D341Med (cell line): ENCODE measurements at regions not wholly inside any gene's neighbourhood (a gene's known extent, or its start where the extent isn't known, plus 50 kb on each side); places are given as distances from the start of the nearest gene placed in this dataset.
"Not testable (repeated sequence)": the region's sequence is repeated elsewhere in the genome, so short reads cannot be mapped to it uniquely, and the experiment has no call there.

Experiments
- DNase-seq: peaks from one replicate; pipeline ENCODE4 v3.0.0; 2012; ENCODE audit warnings: low spot score

DNA sequence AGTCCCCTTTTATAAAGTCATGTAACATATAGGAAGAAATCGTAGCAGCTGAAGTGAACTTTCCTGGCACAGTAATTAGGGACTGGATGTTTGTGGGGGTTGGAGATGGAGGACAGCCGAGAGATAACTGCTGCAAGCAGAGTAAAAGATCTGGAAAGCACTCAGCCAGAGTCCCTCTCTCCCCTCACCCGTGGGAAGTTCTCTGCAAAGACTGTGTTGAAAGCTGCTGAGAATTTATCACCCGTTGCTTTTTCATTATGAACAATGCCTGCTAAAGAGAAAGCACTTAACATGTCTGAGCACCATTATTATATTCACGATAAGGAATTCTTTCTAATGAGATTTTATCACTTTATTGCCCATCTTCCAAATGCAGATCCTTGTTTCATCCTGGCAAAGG, 248.8 kb downstream of the SHOX2 start:
- no peak for DNase-seq

DNA sequence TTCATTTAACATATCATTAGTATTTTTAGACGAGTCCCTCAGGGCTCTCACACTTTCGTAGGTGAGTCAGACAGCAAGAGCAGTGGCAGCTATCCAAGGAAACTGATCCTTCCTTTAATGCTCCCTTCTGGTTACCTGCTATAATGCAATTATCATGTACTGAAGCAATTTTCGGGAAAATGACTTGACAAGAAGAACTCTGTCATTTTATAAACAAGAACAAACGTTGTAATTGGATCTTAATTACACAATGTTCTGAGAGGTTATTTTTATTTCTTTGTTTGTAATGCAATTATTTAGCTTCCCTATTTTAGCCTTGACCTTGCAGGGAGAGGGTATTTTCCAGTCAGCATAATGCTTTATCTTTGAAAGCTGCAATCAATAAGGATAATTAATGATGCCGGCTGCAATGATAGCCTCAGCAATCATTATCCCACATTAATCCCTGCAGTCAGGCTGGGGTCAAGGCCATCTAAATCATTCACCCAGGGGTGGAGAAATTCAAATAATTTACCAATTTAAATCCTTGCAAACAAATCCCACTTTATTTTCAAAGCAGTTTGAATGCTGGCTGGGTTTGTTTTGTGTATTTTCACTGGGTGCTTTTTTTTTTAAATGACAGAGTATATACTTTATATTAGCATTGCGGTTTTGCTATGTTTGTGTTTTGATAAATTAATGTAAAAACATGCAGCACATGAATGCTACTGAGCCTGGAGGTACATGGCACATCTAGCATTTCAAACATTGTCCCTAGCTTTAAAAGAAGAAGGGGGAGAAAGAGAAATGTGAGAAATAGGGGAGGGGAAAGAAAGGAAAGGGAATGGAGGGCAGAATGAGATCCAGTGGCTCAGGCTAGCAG, 249.9 kb downstream of the SHOX2 start:
- no peak for DNase-seq

DNA sequence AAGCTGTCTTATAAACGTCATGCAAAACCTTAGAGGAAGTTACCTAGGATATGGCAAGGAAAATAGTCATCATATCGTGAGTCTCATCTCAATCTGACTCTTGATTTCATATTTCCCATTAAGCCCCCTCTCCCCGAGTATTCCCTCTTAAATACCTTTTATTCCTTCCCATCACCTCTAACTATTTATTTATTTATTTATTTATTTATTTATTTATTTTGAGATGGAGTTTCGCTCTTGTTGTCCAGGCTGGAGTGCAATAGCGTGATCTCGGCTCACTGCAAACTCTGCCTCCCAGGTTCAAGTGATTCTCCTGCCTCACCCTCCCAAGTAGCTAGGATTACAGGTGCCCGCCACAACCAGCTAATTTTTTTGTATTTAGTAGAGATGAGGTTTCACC, 260.4 kb downstream of the SHOX2 start:
- DNase-seq = not testable (repeated sequence)

DNA sequence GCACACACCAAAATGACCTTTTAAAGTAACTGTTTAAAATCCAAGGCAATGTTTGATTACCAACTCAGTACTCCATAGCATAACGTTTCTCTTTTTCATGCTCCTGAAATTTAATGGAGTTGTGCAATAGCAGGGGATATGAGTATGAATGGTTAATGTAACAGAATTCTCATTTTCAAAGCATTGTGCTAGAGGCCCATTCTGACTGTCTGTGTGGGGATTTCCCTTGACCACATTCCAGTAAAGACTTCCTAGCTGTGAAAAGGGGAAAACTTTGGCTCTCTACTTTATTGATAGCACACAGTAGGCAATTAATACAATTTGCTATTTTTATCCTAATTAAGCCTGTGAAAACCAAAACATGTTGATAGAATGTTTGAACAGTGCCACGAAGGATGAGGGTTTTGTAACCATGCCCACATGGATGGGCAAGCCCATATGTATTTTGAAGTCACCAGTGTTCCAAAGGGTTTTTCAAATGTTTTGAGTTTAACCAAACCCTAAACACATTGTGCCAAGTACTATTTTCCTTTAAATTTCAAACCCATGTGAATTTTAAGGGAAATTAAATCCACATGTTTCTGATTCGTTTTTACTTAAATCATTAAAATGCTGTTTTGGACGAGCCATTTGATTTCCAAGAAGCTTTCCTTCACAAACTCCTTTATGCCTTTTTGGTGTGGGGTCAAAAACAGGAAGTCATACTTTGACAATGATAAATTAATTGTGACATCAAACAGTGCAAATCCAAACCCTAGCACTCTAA, 261.2 kb downstream of the SHOX2 start:
- DNase-seq = no peak

DNA sequence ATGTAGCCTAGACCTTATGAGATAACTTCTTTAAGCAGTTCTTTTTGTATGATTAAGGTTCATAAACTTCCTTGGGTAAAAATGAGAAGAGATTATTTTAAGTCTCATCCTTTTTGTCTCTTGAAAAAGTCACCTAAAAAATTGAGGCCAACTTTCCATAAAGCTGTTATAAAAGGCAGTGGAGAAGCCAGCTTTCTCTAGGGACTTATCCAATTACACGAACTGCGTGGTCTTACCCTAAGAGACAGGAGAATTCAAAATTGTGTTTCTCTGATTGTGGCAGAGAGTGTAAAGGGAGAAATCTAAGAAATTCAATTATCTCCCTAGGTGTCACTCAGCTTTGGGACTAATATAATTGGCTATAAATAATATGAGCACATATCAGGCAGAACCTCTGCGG, 262.0 kb downstream of the SHOX2 start:
- no peak for DNase-seq

DNA sequence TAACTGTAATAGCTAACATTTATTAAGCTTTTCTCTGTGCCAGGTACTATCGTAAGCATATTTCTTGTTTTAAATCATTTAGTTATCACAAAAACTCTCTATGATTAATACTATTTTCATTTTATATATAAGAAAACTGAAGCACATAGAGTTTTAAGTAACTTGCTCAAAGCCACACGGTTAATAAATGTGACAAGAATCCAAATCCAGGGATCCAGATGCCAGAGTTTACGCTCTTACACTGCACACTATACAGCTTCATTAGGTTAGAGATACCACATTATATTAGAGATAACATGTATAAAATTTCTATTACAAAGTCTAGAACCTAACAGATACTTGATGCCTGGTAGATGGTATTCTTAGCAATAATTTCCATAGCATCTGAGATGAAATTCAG, 265.2 kb downstream of the SHOX2 start:
- DNase-seq = no peak

DNA sequence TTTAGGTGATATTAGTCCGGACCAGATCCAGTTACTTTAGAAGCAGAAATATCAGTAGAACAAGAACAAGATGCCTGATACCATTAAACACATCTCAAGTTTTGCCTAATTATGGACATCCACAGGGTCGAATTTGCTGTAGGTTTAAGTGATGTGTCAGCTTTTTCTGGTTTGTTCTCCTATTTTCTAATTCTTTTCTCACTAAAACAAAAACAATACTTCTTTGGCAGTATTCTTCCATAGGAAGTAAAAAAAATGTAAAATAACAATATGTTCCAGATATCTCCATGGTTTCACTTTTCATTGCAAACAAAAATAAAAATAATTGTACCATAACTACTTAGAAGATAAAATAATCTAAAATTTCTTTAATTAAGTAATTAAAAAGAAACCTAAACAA, 265.7 kb downstream of the SHOX2 start:
- no peak for DNase-seq

DNA sequence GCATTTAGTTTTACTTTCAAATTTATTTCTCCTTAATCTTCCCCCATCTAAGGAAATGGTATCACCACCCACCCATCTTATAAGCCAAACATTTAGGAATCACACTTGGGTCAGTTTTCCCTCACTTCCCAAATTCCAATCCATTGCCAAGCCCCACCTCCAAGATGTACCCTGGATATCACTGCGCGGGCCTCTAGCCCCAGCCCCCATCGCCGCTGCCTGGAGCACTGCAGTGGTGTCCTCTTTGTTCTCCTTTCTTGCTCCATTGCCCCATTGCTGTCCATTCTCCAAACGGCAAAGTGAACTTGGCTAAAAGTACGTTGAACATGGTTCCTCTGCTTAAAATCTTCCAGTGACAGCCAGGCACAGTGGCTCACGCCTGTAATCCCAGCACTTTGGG, 267.8 kb downstream of the SHOX2 start:
- DNase-seq = no peak

DNA sequence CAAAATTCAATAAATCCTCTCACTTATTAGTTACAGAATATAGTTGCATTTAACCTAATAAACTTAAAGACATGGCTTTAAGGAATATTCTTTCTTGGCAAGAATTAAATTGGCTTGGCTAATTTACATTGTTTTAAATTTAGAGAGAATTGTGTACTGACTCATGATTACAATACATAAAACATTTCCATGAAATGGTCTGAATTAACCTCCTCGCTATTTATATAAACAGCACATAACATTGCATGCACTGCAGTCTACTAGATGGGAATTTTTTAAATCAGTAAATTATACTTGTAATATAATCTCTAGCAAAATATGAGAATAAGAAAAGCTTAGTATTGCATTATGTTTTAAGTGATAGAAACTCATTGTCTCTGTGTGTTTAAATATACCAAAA, 268.9 kb downstream of the SHOX2 start:
- DNase-seq = no peak

DNA sequence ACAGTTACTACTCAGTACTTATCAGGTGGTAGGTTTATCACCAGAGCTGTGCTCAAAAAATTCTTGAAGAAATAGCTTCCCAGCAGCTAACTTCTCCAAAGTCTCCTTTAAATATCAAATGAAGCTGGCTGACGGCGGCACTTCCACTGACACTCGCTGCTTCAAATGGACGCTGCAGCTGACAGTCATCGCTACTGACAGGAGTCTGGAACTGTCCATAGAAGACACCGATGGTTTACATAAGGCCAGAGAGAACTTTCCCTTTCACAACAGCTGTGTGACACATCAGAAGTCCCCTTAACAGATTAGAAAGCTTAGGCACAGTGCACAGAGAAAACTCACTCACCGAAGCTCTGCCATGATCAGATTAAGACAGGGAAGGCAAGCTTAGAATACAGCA, 270.2 kb downstream of the SHOX2 start:
- no peak for DNase-seq

DNA sequence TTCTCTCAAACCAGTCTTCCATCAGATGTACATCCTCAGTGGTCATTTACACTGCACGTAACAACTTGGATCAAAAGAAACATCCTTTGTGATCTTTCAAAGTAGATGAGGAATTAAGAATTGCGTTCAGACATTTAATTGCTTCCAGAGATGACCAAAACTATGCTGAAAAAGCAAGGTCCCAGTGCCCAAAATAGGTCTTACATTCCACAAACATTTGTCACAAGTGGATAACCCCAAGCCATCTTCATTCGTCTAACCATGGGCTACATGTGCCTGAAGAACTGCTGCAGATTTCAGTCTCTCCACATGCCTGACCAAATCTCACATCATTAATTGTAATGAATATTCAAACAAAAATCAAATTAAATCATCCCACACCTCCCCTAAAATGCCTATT, 273.6 kb downstream of the SHOX2 start:
- DNase-seq = no peak

DNA sequence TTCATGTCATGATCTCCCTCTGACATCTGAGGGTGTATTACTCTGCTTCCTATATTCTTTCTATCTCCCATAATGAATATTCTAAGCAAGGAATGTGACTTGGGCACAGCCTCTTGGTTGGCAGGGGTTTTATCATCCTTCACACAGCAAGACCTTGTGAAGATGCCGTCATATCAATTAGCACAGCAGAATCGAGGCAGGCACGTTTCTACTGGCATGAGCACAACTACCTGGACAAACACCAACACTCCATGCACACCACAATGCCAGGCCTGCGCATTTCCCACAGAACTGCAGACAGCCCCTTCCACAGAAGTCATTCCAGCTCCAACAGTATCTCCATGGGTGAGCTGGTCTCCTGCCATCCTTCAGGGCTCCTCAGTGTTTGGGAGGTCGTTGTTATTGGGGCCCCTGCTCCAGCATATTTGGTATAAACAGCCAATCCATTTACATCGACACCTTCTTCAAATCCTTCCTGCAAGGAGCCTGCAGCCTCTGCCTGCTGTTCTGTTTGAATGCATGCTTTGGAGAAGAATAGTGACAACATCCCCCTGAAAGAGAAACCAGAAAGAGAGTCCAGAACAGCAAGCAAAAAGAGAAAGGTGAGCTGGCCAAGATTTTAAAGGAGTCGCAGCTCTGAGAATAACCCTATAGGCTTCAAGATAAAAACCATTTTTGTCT, 275.5 kb downstream of the SHOX2 start:
- DNase-seq = no peak

DNA sequence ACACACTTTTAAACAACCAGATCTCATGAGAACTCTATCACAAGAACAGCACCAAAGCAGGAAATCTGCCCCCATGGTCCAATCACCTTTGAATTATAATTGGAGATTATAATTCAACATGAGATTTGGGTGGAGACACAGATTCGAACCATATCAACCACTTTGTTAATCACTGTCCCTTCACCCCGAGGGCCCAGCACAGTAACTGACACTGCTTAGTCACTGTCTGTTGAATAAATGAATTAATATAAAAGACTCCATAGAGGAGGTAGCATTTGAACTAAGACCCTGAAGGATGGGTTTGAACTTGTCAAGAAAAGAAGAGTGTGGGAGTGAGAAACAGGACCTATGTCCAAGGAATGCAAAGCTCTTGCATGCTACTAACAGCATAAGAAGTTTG, 276.4 kb downstream of the SHOX2 start:
- DNase-seq = no peak

DNA sequence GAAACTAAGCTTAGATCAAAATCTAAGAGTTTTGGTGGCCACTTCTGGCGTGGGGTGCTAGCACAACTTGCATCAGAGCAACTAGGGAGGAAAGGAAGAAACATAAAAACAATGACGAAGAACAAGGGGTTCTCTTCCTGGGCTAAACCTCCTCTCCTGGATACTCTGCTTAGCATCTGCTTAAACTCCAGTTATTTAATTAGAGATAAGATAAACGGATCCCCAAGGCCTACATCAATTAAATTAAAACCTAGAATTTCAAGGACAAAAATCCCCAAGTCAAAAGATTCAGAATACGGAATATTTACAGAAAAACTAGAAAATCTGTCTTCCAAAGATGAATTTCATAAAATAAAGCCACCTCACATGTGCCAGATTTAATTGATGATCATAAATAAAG, 281.9 kb downstream of the SHOX2 start:
- no peak for DNase-seq

DNA sequence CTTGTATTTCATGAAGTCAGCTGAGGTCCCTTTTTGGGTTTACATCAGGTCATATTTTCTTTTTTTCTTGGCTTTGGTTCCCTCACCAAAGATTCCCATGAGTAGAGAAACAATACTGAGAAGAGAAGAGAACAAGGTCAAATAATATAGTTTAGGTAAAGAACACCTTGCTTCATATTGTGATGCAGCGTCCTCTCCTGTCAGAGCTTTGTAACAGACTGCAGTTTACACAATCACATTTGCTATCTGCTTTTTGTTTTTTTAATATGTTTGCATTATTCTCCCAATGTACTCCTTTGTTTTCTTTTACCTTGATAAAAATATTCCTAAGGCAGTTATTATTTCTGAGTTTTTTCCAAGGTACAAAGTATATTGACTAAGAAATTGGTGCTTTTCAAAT, 283.2 kb downstream of the SHOX2 start:
- DNase-seq = no peak

DNA sequence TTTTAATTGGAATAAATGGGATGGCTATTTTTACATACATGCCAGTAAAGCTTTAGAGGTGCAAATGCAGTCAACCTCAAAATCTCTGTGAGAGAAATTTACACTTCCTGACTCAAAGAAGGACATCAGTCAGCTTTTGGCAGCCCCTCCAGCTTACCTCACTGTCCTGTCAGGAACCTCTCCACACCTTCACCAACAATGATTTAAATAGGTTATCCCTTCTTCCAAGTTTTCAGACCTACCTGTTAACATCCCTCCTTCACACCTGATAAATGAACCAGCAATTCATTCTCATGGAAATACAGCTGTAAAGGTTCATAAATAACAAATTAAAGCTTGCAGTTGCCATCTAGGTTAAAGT, 286.1 kb downstream of the SHOX2 start:
- no peak for DNase-seq

DNA sequence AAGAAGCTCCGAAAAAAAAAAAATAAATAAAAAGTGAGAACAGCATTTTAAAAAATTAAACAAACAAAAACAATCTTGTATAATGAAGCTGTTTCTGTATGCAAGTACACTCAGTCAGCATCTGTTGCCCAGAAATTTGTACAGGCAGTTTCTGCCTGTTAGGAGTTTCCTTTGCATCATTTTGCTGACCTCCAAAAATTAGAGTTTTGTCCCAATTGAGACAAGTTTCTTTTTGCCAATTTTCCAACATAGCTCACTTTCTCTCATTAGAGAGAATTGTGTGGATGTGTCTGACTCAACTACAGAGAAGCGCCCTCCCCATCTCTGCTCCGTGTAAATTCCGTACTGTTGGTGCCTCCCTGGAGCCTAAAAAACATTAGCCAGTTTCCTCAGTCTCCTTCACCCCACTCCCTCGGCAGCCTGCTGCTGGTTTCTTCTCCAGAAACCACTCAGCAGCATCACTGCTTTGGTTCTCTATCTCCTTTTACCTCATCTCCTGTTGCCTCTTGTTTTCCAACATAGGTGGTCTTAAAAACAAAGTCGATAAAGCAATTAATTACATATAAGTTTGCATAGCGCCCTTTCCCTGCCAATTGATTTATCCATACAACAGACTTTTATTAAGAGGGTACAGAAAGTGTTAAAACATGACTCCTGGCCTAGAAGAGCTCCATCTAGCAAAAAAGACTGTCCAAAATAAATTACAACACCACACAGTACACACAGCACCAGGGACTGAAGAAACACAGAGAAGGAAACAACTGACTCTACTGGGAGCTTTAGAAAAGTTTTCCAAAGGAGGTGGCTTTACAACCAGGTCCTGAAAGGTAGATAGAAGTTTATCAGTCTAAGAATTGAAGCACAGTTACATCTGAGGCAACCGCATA, 286.7 kb downstream of the SHOX2 start:
- no peak for DNase-seq

DNA sequence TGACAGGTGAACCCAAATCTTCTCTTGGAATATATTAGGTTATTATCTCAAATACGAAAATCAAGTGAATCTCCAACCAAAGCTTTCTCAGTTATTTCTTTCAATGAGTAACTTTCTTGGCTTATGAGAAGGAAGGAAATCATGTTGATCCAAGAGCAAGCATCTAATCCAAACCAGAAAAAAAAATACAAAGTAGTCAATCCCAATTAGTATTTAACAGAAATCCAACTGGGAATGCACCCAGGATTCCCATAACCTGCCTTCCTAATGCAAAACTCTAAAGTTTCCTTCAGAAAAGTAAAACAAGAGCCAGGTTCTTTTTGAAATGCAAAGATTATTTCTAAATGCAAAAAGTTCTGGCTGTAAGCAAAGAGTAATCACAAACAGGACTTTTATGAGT, 289.3 kb downstream of the SHOX2 start:
- DNase-seq = no peak

DNA sequence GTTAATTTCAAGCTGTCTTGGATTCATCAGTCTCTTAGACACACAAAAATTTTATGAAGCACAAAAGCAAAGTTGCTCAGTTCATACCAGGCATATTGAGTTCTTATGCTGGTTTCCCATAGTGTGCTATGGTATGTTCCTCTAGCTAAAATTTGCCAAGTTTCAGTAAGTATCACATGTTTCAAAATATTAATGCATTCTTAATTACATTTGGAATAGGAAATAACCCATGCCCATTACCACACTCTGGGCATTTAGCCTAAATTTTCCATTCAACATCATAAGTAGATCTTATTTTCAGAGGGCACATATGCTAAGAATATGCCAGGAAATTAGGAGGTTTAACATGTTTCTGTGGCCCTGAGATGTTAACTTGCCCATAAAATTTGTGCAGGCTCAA, 289.9 kb downstream of the SHOX2 start:
- no peak for DNase-seq

DNA sequence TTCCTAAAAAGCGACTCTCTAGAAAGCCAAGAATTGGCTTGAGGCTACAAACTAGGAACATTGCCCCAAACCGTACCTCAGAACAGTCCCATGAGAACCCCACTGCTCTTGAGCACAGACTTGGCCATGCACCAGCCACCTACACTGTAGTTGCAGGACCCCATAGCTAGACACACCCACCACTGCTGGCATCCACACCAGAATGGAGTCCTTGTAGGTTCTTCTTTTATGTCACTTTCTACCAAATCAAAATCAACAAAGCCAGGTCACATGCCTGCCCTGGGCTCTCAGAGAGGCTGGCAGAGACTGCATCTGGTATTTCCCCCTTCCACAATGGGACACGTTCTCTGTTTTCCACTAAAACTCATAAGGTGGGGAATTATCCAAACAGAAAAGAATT, 290.5 kb downstream of the SHOX2 start:
- DNase-seq = no peak

DNA sequence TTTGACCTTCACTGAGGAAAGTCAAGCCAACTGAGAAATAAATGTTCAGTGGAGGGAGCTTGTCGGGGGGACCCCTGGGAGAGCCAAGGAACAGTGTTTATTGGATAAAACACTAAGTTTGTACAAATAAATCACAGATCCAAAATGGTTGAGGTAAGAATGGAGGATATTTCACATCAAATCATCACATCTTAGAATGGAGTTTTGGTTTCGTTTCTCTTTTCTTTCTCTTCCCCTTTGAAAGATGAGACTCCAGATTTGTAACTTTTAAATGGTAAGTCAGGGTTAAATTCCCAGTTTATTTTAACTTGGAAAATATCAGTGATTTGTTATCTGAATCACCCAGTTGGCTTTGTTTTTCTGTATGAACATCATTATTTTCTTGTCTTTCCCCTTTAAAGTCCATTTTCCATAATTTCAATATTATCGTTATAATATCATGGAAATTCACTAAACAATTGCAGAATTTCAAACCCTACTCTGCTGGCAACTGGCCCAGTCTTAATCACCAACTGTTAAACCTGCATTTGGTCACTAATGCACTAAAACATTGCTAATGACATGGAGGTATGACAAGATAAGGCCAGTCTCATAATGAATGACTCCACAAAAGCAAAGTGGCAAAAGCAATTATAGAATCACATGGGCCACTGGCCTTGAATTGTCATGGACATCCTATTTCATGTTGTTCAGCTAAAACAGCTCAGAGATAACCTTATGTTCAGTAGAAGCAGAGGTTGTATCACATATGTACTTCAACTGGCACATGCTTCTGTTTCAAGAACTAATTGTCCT, 295.1 kb downstream of the SHOX2 start:
- no peak for DNase-seq
